ENCODE measurements at regions not wholly inside any gene's neighbourhood (a gene's known extent, or its start where the extent isn't known, plus 50 kb on each side); places are given as distances from the start of the nearest gene placed in this dataset.

- in situ Hi-C loops (cut with HindIII; ENCODE audit: extremely low pct_ligation_motif_present, low pct_unique_long_range_greater_than_20kb) (no loop called here), intact Hi-C loops (cut with micrococcal nuclease; ENCODE audit: unreplicated experiment) (no loop called here)
- Histone ChIP-seq H2AFZ (ENCODE audit: low read length) (no peak overlapping the region), H4K20me1 (ENCODE audit: insufficient read depth, low read length) (no peaks in the 10 kb centered on the region), H3K9ac (ENCODE audit: insufficient read depth, low read depth, low read length) (no peak overlapping the region), H3K4me2 (ENCODE audit: low read depth, low read length) (no peak overlapping the region), H3K9me3 (ENCODE audit: low read length) (no peaks in the 10 kb centered on the region), H3K27ac (ENCODE audit: extremely low read length, insufficient read depth, low read length) (no peak overlapping the region), H3K36me3 (replicated peaks in 1 of 2; ENCODE audit: control insufficient read depth in 1 of 2, insufficient read depth in 2 of 2, low read length in 2 of 2) (no peaks in the 10 kb centered on the region), H3K4me3 (replicated peaks in 1 of 3; ENCODE audit: insufficient read depth in 1 of 3, low read depth in 2 of 3, low read length in 3 of 3) (no peak overlapping the region), H3K27me3 (ENCODE audit: control insufficient read depth in 1 of 2, insufficient read depth in 2 of 2, low read length in 2 of 2) (no peaks in the 10 kb centered on the region), H3K4me1 (ENCODE audit: insufficient read depth, low read length) (no peaks in the 10 kb centered on the region), H3K79me2 (ENCODE audit: insufficient read depth, low read length) (no peaks in the 10 kb centered on the region)
- no peak for DNase-seq (ENCODE audit: low spot score)
- ChIA-PET CTCF (ENCODE audit: low intra/inter-chr PET ratio, low total read pairs) (no interaction called here), POLR2A (no interaction called here)
- ATAC-seq: no peak
- no peak for TF ChIP-seq AKAP8 (CRISPR knock-in tag; IDR thresholded peaks at IDR 0.05)
- TF ChIP-seq ZNF577 (CRISPR knock-in tag; IDR thresholded peaks at IDR 0.05; ENCODE audit: borderline replicate concordance, low read depth): no peak
- TF ChIP-seq ZNF180 (CRISPR knock-in tag; IDR thresholded peaks at IDR 0.05; ENCODE audit: borderline replicate concordance, low read depth): no peak
- no peak for TF ChIP-seq CSRNP2 (CRISPR knock-in tag; conservative IDR thresholded peaks at IDR 0.05; ENCODE audit: low read depth)
- 4% methylated on average over 5 of the region's 5 CpGs for WGBS (ENCODE audit: low lambda C conversion rate)
- no peak for FAIRE-seq
- BruUV-seq (replicated peaks): no TSS peak
Measured at GRCh38 chr4:62250100-62250499, 1050.0 kb downstream of the ADGRL3 start.

GRCh38 chr4:62243895-62244294, 1043.8 kb downstream of the ADGRL3 start:
- H3K4me2 ChIP-seq (ENCODE audit: low read depth, low read length): no peak overlapping the region
- no peak overlapping the region for H3K27ac ChIP-seq (ENCODE audit: extremely low read length, insufficient read depth, low read length)
- no peak overlapping the region for H3K9ac ChIP-seq (ENCODE audit: insufficient read depth, low read depth, low read length)
- intact Hi-C loops (cut with micrococcal nuclease; ENCODE audit: unreplicated experiment) (no loop called here), in situ Hi-C loops (cut with HindIII; ENCODE audit: extremely low pct_ligation_motif_present, low pct_unique_long_range_greater_than_20kb) (no loop called here)
- WGBS (ENCODE audit: low lambda C conversion rate): 42% methylated on average over 1 of the region's 1 CpG
- TF ChIP-seq FLYWCH1 (CRISPR knock-in tag; IDR thresholded peaks at IDR 0.05): no peak
- TF ChIP-seq MAF1 (CRISPR knock-in tag; IDR thresholded peaks at IDR 0.05; ENCODE audit: borderline replicate concordance): no peak
- TF ChIP-seq EZH2 (conservative IDR thresholded peaks at IDR 0.05; ENCODE audit: low read depth, low read length): no peak
- no peak for TF ChIP-seq ZNF34 (CRISPR knock-in tag; IDR thresholded peaks at IDR 0.05; ENCODE audit: borderline replicate concordance)
- TF ChIP-seq ZNF563 (CRISPR knock-in tag; IDR thresholded peaks at IDR 0.05): no peak
- TF ChIP-seq ZUFSP (CRISPR knock-in tag; IDR thresholded peaks at IDR 0.05; ENCODE audit: borderline replicate concordance): no peak
- no peak for ATAC-seq
- H3K9me3 ChIP-seq (ENCODE audit: low read length): no peaks in the 10 kb centered on the region
- no peaks in the 10 kb centered on the region for H3K4me1 ChIP-seq (ENCODE audit: insufficient read depth, low read length)
- H3K79me2 ChIP-seq (ENCODE audit: insufficient read depth, low read length): no peaks in the 10 kb centered on the region
- CTCF ChIA-PET (ENCODE audit: low intra/inter-chr PET ratio, low total read pairs): no interaction called here
- FAIRE-seq: no peak
- POLR2A ChIA-PET: no interaction called here
- H2AFZ ChIP-seq (ENCODE audit: low read length): no peak overlapping the region
- no peaks in the 10 kb centered on the region for H3K36me3 ChIP-seq (replicated peaks in 1 of 2; ENCODE audit: control insufficient read depth in 1 of 2, insufficient read depth in 2 of 2, low read length in 2 of 2)
- H3K27me3 ChIP-seq (ENCODE audit: control insufficient read depth in 1 of 2, insufficient read depth in 2 of 2, low read length in 2 of 2): no peaks in the 10 kb centered on the region
- H3K4me3 ChIP-seq (replicated peaks in 1 of 3; ENCODE audit: insufficient read depth in 1 of 3, low read depth in 2 of 3, low read length in 3 of 3): no peak overlapping the region
- no TSS peak for BruUV-seq (replicated peaks)
- H4K20me1 ChIP-seq (ENCODE audit: insufficient read depth, low read length): no peaks in the 10 kb centered on the region
- no peak for DNase-seq (ENCODE audit: low spot score)

Measured in HepG2 (cell line).